Endothelial cell of umbilical vein (primary cell): ENCODE measurements at regions not wholly inside any gene's neighbourhood (a gene's known extent, or its start where the extent isn't known, plus 50 kb on each side); places are given as distances from the start of the nearest gene placed in this dataset.

ENCODE experiments used
- BruUV-seq: library from RNA; stranded (reverse); fragments of 400-500 nt; replicated peaks from 2 replicates; lab custom pipeline; 2021; lab: Mats Ljungman, UMichigan
- CTCF ChIA-PET: fragments of 300-600, 350-600 bp; sonication (Branson Sonifier 250); formaldehyde crosslinking; loops from one replicate; lab custom pipeline; 2021; ENCODE audit warnings: antibody characterized with exemption, inconsistent platforms; lab: Charles Lee
- POLR2A ChIA-PET: fragments of 300-600, 350-600 bp; sonication (Branson Sonifier 250); formaldehyde crosslinking; loops from one replicate; lab custom pipeline; 2021; ENCODE audit warnings: antibody characterized with exemption, inconsistent platforms; lab: Charles Lee
- DNase-seq: peaks from one replicate; pipeline ENCODE4 v3.0.0-alpha.2; 2011; ENCODE audit warnings: low read depth, low spot score
- FAIRE-seq: peaks from 2 replicates; lab custom pipeline; 2011; peaks lifted over from hg19 to GRCh38; lab: Jason Lieb, UNC
- H2AFZ ChIP-seq: 2 replicates; pipeline ENCODE4 v1.6.0; 2012; ENCODE audit warnings: low read depth, low read length, control low read depth, inconsistent platforms
- H3K27ac ChIP-seq: 2 replicates; pipeline ENCODE4 v1.5.1; 2011; ENCODE audit warnings: low read depth, mild to moderate bottlenecking, control low read depth, low read length, moderate library complexity; ENCODE audit not compliant: insufficient read depth
- H3K27me3 ChIP-seq, 2 experiments: 2 replicates each; pipeline versions ENCODE4 v1.6.0 to v1.6.1; 2011; ENCODE audit warnings: low read length in 2 of 2, mixed read lengths in 1 of 2; ENCODE audit not compliant: control insufficient read depth in 2 of 2, insufficient read depth in 2 of 2
- H3K36me3 ChIP-seq, 2 experiments: 2 replicates in 1 of 2; 3 replicates in 1 of 2; pipeline ENCODE4 v1.5.1; 2011; ENCODE audit warnings: low read length in 2 of 2, mild to moderate bottlenecking in 1 of 2, moderate library complexity in 1 of 2; ENCODE audit not compliant: control insufficient read depth in 2 of 2, insufficient read depth in 2 of 2; ENCODE audit errors: extremely low read depth in 1 of 2
- H3K4me1 ChIP-seq: 3 replicates; pipeline ENCODE4 v1.5.1; 2011; ENCODE audit warnings: mild to moderate bottlenecking, low read length; ENCODE audit not compliant: control insufficient read depth, insufficient read depth; ENCODE audit errors: extremely low read depth
- H3K4me2 ChIP-seq: 2 replicates; pipeline ENCODE4 v1.6.1; 2011; ENCODE audit warnings: low read length, control low read depth, mixed read lengths; ENCODE audit not compliant: insufficient read depth
- H3K4me3 ChIP-seq, 3 experiments: fragments of 200-600 bp in 1 of 3; sonication (generic), shearing (Covaris generic) in 1 of 3; replicated peaks in 1 of 3; 2 replicates each; pipeline ENCODE4 v1.5.1; 2011 to 2016; ENCODE audit warnings: control low read depth in 3 of 3, low read length in 3 of 3, mild to moderate bottlenecking in 2 of 3, inconsistent platforms in 1 of 3, low read depth in 1 of 3, moderate library complexity in 1 of 3; ENCODE audit not compliant: insufficient read depth in 1 of 3
- H3K79me2 ChIP-seq: 2 replicates; pipeline ENCODE4 v1.6.0; 2012; ENCODE audit warnings: low read length, inconsistent platforms; ENCODE audit not compliant: control insufficient read depth, insufficient read depth
- H3K9ac ChIP-seq: replicated peaks from 2 replicates; pipeline ENCODE3; 2011; ENCODE audit warnings: low read length, control low read depth; ENCODE audit not compliant: insufficient read depth; ENCODE audit errors: extremely low read depth
- H3K9me1 ChIP-seq: replicated peaks from 3 replicates; pipeline ENCODE4 v1.6.0; 2011; ENCODE audit warnings: mild to moderate bottlenecking, low read length; ENCODE audit not compliant: control insufficient read depth, insufficient read depth; ENCODE audit errors: extremely low read depth
- H3K9me3 ChIP-seq: replicated peaks from 2 replicates; pipeline ENCODE4 v1.5.1; 2012; ENCODE audit warnings: low read length, inconsistent platforms; ENCODE audit not compliant: control insufficient read depth, insufficient read depth
- H4K20me1 ChIP-seq: replicated peaks from 2 replicates; pipeline ENCODE3; 2011; ENCODE audit warnings: mild to moderate bottlenecking, low read length; ENCODE audit not compliant: control insufficient read depth, insufficient read depth; ENCODE audit errors: extremely low read depth
- CTCF ChIP-seq, 2 donors: IDR thresholded peaks; 1 replicate in 1 of 2; 2 replicates in 1 of 2; pipeline ENCODE4 v1.5.1; 2011; ENCODE audit warnings: low read length in 2 of 2, mild to moderate bottlenecking in 2 of 2, moderate library complexity in 2 of 2, control low read depth in 1 of 2, inconsistent platforms in 1 of 2, low read depth in 1 of 2; ENCODE audit not compliant: insufficient read depth in 1 of 2; ENCODE audit errors: extremely low read depth in 1 of 2
- EZH2 ChIP-seq: IDR thresholded peaks from 2 replicates; pipeline ENCODE4 v1.6.1; 2012; ENCODE audit warnings: borderline replicate concordance, low read depth, mild to moderate bottlenecking, moderate library complexity, low read length, inconsistent platforms; ENCODE audit not compliant: severe bottlenecking
- FOS ChIP-seq: IDR thresholded peaks from 2 replicates; pipeline ENCODE4 v1.6.1; 2011; ENCODE audit warnings: mild to moderate bottlenecking, low read length, moderate library complexity, borderline replicate concordance; ENCODE audit not compliant: insufficient read depth
- GATA2 ChIP-seq: IDR thresholded peaks from 2 replicates; pipeline ENCODE4 v1.7.0; 2011; ENCODE audit warnings: low read depth, mild to moderate bottlenecking, moderate library complexity, mixed read lengths, low read length; ENCODE audit not compliant: insufficient read length, insufficient read depth
- JUN ChIP-seq: IDR thresholded peaks from 2 replicates; pipeline ENCODE4 v1.6.1; 2011; ENCODE audit warnings: borderline replicate concordance, low read depth; ENCODE audit not compliant: insufficient read length, insufficient read depth
- MAX ChIP-seq: IDR thresholded peaks from 2 replicates; pipeline ENCODE4 v1.6.1; 2011; ENCODE audit not compliant: insufficient read depth, insufficient read length
- MYC ChIP-seq: IDR thresholded peaks from one replicate; pipeline ENCODE4 v1.6.1; 2011; ENCODE audit warnings: mild to moderate bottlenecking, low read depth, low read length
- POLR2A ChIP-seq: IDR thresholded peaks from 2 replicates; pipeline ENCODE4 v1.6.1; 2012; ENCODE audit warnings: low read depth, mild to moderate bottlenecking, control low read depth, low read length
- POLR2AphosphoS5 ChIP-seq: IDR thresholded peaks from 2 replicates; pipeline ENCODE4 v1.6.1; 2012; ENCODE audit warnings: low read depth, mild to moderate bottlenecking, control low read depth, low read length, moderate library complexity; ENCODE audit not compliant: insufficient read depth
- dilution Hi-C: fragments of 300-500 bp; cut with MboI; formaldehyde crosslinking; loops from one replicate; pipeline ENCODE4 v1.15.0; 2019; ENCODE audit warnings: low sequenced_read_pairs; ENCODE audit not compliant: extremely low pct_ligation_motif_present
- intact Hi-C: fragments of 100-400 bp; cut with micrococcal nuclease; formaldehyde crosslinking; loops from one replicate; pipeline ENCODE4 v1.10.0; 2022

- Histone ChIP-seq H3K4me3 (no peak overlapping the region), H3K4me1 (peaks cover 2% of the 10 kb centered on the region), H2AFZ (no peak overlapping the region), H3K4me2 (no peak overlapping the region), H3K9me1 (no peaks in the 10 kb centered on the region), H3K36me3 (no peaks in the 10 kb centered on the region), H3K27ac (no peak overlapping the region), H3K27me3 (no peaks in the 10 kb centered on the region), H3K9me3 (no peaks in the 10 kb centered on the region), H3K79me2 (no peaks in the 10 kb centered on the region), H3K9ac (no peak overlapping the region), H4K20me1 (no peaks in the 10 kb centered on the region)
- intact Hi-C loops = no loop called here
- dilution Hi-C loops = no loop called here
- BruUV-seq = no TSS peak
- TF ChIP-seq POLR2AphosphoS5 = no peak
- TF ChIP-seq EZH2 = no peak
- TF ChIP-seq MYC = no peak
- no peak for TF ChIP-seq FOS
- no peak for TF ChIP-seq JUN
- no peak for TF ChIP-seq POLR2A
- TF ChIP-seq MAX = no peak
- TF ChIP-seq GATA2 = no peak
- TF ChIP-seq CTCF (IDR thresholded peaks at IDR 0.05; ENCODE audit: extremely low read depth in 1 of 2, insufficient read depth in 1 of 2, low read depth in 1 of 2, low read length in 2 of 2) = no peak
- CTCF ChIA-PET = no interaction called here
- FAIRE-seq = no peak
- no peak for DNase-seq
- POLR2A ChIA-PET = no interaction called here
Measured at GRCh38 chr7:12028508-12028907, 182.6 kb upstream of the TMEM106B start.
